MG63 (cell line): ENCODE measurements at regions not wholly inside any gene's neighbourhood (a gene's known extent, or its start where the extent isn't known, plus 50 kb on each side); places are given as distances from the start of the nearest gene placed in this dataset.

Source experiments
- DNase-seq: peaks from one replicate; pipeline ENCODE4 v3.0.0-alpha.2; 2020
- H3K27me3 ChIP-seq: fragments of 250-450 bp; sonication (Bioruptor Pico); 2 replicates; pipeline ENCODE4 v1.5.1; 2020; ENCODE audit warnings: mild to moderate bottlenecking, moderate library complexity
- H3K36me3 ChIP-seq: fragments of 250-450 bp; sonication (Bioruptor Pico); 2 replicates; pipeline ENCODE4 v1.5.1; 2020; ENCODE audit warnings: mild to moderate bottlenecking, moderate library complexity
- H3K4me3 ChIP-seq: fragments of 250-450 bp; sonication (Bioruptor Pico); 2 replicates; pipeline ENCODE4 v1.5.1; 2020; ENCODE audit warnings: mild to moderate bottlenecking, moderate library complexity
- H3K9me3 ChIP-seq: fragments of 250-450 bp; sonication (Bioruptor Pico); 2 replicates; pipeline ENCODE4 v1.5.1; 2020; ENCODE audit warnings: mild to moderate bottlenecking, moderate library complexity

DNA sequence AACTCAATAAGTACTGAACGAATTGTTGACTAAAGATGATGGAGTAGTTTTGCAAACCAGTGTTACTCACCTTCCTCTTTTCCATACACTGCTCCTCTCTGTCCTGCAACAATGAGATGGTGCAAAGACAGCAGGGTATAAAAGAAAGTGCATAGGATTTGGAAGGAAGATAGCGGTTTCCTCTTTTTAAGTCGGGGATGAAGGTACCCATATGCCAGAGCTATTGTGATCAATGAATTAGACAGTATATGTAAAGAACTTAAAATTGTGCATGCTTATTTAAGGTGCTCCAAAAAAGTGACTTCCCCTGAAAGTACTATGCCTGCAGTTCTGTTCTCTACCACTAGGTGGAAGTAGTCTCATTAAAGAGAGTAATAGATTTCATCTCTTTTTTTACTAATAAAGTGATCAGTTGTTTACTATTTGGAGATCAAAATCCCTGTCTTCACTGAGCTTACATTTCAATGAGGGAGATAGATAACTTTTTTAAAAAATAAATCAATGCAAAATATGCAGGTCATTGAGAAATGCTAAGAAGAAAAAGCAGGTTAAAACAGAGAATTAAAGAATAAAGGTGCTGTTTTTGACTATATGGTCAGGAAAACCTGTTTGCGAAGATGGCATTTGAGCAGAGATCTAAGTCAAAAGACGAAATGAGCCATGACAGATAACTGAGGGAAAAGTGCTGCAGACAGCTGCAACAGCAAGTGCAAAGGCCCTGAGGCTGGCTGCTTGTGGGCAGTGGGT, 339.7 kb upstream of the SLC14A2 start:
- Histone ChIP-seq H3K27me3 (no peaks in the 10 kb centered on the region), H3K9me3 (no peaks in the 10 kb centered on the region), H3K4me3 (no peak overlapping the region), H3K36me3 (no peaks in the 10 kb centered on the region)
- no peak for DNase-seq

DNA sequence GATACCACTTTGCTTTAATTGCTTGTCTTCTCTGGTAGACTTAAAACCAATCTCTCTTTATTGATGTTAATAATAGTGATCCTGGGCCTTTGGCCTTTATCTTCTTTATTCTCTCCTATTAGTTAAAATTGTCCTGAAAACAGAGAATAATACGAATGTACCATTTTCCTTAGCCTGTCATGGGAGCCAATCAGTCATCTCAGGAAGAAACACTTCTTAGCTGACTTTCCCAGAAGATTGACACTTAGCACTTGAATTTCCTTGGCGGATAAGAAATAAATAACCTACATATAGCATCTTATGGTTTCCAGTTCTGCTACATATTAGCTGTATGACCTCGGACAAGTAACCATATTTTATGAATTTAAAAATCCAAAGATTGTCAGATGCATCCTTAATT, 338.4 kb upstream of the SLC14A2 start:
- Histone ChIP-seq H3K36me3 (no peaks in the 10 kb centered on the region), H3K9me3 (no peaks in the 10 kb centered on the region), H3K27me3 (no peaks in the 10 kb centered on the region), H3K4me3 (no peak overlapping the region)
- no peak for DNase-seq

DNA sequence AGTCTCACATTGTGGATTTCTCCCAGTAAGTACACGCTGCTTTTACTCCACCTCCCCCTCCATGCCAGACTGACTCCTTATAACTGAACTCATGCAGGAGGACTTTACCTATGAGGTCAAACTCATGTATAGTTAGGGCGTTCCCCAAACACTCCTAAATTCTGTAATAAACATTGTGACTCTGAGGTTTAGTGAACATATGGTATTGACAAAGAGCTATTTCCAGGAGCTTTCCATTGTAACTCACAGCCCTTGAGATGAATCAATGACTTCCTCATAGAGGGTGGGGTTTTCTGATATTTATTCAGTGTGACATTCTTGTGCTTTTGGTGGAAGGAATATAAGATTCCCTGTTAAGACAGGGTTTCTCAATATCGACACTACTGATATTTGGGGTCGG, 337.4 kb upstream of the SLC14A2 start:
- Histone ChIP-seq H3K36me3 (no peaks in the 10 kb centered on the region), H3K4me3 (no peak overlapping the region), H3K27me3 (no peaks in the 10 kb centered on the region), H3K9me3 (no peaks in the 10 kb centered on the region)
- no peak for DNase-seq

DNA sequence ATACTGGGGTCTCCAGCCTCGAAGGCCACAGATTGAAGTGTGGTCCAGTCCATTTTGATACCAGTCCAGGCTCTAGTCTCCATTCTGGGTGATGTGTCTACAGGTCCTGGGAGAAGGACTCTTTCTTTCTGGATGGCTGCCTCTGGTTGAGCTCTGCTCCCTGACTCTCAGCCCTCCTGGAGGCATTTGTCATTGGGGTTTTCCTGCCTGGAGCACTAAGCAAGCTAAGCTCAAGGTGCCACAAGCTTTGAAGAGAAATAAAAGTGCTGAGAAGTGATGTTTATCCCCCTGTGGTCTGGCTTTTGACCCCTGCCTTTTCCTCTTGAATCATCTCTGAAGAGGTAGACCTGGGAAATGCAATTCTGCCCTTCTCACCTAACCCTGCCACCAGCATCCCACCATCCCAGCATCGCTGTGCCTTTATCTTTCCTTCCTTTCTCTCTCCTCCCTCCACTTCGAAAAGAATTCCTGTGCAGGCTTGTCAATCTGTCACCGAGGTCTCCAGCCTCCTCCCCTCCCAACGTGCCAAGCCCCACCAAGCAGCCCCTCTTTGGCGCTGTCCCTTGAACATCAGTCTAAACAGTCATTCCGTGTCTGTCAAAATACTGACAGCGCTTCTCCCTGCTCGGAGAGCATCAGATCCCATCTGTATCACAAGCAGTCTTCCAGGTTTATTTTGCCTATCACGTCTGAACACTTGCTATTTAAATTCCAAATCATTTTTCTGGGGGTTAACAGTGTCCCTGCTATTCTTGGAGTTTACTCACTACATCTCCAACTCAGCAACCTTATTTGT, 334.6 kb upstream of the SLC14A2 start:
- H3K27me3 ChIP-seq: no peaks in the 10 kb centered on the region

DNA sequence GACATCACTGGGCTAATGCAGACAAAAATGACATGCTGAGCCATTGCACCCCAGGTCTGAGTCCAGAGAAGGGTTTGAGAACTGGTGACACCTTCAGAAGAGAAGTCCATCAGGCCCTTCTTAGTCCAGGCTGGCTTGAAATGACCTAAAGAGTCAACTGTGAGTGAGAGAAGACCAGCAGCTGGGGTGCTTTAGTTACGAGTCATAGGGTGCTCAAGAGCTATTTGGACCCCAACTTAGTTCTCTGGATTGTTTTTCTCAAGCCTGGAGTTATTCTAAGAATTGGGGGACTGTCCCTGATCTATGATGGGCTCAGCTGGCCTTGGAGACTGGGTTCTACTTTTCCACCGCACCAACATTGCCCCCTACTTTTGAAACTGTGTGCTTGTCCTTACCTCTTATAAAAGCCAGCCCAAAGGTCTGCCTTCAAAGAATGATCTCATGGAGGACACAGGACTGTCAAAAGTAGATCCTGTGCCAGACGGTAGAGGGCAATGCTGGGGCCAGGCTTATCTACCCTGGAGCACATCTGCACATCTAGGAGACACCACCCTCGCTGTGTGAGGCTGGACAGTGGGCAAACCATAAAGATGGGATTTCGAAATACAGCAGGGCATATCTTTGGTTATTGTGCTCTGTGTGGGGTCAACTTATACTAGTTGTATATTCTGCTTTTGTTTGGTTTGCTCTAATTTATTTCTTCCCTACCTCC, 333.0 kb upstream of the SLC14A2 start:
- Histone ChIP-seq H3K4me3 (no peak overlapping the region), H3K36me3 (no peaks in the 10 kb centered on the region)
- no peak for DNase-seq

More for the DNA sequence above, 334.6 kb upstream of the SLC14A2 start:
- DNase-seq: no peak
- H3K4me3 ChIP-seq: no peak overlapping the region
- no peaks in the 10 kb centered on the region for H3K36me3 ChIP-seq
- H3K9me3 ChIP-seq: no peaks in the 10 kb centered on the region

DNA sequence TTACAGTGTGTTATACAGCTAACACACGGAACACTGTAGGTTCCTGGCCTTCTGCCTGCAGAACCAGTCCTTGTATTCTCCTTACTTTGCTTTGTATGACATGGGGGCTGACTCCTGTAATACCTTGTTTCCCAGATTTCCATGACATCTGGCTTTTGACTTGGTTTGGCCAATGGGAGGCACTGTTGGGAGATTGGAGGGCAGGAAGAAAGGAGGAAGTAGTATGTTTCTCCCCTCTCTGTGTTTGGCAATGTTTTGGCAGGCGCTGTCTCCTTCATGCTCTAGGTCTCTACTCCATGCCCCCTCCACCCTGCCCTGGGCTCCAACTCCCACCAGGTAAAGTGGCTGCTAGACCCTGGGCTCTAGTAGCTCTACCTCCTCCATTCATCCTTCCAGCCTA, 331.1 kb upstream of the SLC14A2 start:
- no peaks in the 10 kb centered on the region for H3K36me3 ChIP-seq
- H3K9me3 ChIP-seq: no peaks in the 10 kb centered on the region
- no peak for DNase-seq
- H3K27me3 ChIP-seq: no peaks in the 10 kb centered on the region
- no peak overlapping the region for H3K4me3 ChIP-seq

More for the DNA sequence above, 333.0 kb upstream of the SLC14A2 start:
- H3K27me3 ChIP-seq: no peaks in the 10 kb centered on the region
- H3K9me3 ChIP-seq: no peaks in the 10 kb centered on the region

DNA sequence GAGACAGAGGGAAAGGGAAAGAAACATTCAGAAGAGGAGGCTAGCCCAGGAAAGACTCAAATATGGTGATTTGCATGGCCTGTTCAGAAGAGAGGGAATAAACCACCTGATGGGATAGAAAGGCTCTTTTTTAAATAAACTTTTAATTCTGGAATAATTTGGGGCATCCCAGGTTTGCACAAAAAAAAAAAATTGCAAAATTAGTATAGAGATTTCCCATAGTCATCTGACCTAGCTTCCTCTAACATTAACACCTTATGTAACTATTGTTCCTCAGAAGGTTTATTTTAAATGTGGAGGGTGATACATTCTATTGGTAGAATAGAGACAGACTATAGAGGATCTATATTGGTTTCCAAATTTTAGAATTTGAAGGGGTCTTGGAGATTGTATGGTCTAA, 330.4 kb upstream of the SLC14A2 start:
- no peaks in the 10 kb centered on the region for H3K27me3 ChIP-seq
- DNase-seq: no peak
- no peaks in the 10 kb centered on the region for H3K36me3 ChIP-seq
- no peaks in the 10 kb centered on the region for H3K9me3 ChIP-seq
- no peak overlapping the region for H3K4me3 ChIP-seq

DNA sequence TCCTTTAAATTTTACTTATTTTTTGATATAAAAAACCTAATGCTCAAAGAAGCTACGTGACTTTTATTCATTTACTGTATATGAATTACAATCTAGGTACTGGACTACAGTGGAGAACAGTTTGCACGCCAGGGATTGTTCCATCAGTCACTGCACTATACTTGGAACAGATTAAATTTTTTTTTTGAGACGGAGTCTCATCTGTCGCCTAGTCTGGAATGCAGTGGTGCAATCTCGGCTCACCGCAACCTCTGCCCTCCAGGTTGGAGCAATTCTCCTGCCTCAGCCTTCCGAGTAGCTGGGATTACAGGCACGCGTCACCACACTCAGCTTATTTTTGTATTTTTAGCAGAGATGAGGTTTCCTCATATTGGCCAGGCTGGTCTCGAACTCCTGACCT, 330.0 kb upstream of the SLC14A2 start:
- no peaks in the 10 kb centered on the region for H3K27me3 ChIP-seq
- H3K4me3 ChIP-seq: no peak overlapping the region
- H3K9me3 ChIP-seq: no peaks in the 10 kb centered on the region
- H3K36me3 ChIP-seq: no peaks in the 10 kb centered on the region
- no peak for DNase-seq

DNA sequence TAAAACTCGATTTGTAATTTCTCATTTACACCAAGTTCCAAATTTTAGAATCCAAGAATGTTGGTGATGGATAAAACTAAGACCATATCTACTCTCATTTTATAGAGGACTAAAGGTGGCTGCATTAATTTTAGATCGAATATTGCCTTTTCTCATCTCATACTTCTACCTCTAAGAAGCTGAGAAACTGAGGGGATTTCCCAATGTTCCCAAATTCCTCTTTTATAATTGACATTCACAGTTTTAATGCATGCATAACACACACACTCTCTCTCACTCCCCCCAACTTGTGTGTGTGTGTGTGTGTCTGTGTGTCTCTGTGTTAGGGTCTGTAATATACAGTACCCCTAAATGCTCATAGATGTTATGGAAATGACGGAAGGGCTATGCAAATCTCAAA, 328.8 kb upstream of the SLC14A2 start:
- Histone ChIP-seq H3K9me3 (no peaks in the 10 kb centered on the region), H3K36me3 (no peaks in the 10 kb centered on the region), H3K4me3 (no peak overlapping the region), H3K27me3 (no peaks in the 10 kb centered on the region)
- DNase-seq: no peak

DNA sequence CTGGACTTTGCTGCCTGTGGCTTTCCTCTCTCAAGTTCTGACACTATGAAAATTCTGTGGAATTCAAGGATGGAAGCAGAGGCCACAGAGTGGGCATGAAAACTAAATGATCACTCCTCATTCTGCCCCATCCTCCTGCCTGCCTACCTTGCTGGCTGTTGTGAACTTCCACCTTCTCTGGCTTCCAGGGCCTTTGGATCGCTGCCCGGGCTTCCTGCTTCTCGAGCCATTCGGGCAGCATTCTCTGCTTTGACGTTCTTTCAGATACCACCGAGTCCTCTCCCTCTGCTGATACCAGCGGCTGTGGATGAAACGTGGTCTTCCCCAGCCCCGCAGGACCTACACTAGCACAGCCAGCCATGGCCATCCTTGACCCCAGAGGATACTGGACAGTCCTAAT, 327.7 kb upstream of the SLC14A2 start:
- H3K9me3 ChIP-seq: no peaks in the 10 kb centered on the region
- no peak overlapping the region for H3K4me3 ChIP-seq
- DNase-seq: no peak
- H3K36me3 ChIP-seq: no peaks in the 10 kb centered on the region
- H3K27me3 ChIP-seq: no peaks in the 10 kb centered on the region

DNA sequence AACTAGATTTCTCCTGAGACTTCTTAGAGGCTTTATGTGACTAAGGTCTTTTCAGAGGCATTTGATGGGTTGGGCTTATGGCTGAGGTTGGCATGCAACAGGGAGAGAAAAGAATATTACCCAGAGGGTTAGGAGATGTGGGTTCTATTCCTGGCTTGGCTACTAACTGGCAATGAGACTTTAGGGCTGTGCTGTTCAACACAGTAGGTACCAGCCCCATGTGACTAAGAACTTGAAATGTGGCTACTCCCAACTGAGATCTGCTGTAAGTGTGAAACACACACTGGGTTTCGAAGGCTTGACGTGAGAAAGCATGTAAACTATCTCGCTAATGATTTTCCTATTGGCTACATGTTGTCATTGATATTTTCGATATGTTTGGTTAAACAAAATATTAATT, 324.9 kb upstream of the SLC14A2 start:
- H3K4me3 ChIP-seq: no peak overlapping the region
- no peaks in the 10 kb centered on the region for H3K36me3 ChIP-seq
- no peaks in the 10 kb centered on the region for H3K27me3 ChIP-seq
- H3K9me3 ChIP-seq: no peaks in the 10 kb centered on the region
- no peak for DNase-seq

DNA sequence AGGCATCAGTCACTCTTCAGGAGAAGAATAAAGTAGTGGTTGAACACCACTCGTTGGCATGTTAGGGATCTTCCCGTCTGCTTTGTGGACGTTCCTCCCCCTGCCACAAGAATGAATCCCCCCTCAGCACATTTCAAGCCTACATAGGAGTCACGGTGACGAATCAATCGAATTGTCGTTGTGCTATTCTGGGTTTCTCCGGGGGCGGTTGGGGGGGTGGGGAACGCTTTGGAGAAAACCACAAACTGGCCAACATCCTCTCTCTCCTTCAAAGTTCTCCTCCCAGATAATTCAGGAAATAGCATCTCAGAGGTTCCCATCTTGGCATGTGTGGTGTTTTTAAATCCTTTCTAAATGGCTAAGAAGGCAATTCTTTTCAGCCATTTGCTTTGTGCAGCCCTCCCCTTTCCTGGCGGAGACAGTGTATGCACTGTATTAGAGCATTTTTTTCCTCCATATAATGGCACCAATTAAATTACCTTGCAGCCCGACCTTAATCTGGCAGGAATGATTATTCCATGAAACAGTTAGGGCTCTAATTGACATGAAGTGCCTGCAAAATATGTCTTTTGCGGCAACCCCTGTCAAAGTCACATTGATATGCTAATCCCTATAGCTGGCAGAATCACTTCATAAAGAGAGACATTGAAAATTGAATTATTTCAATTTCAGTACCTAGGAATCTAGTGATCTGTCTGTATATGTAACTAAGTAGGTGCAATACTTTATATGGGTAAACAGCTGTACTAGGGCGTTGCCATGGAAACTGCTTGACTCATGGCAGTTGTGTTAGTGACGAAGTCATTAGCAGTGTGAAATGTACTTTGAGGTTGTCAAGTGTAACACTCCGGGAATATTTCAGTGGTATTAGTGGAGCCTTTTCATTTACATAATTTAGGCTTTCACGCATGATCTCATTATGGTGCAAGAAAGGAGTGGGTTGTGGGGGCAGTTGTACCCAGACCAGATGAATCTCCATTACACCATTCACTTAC, 323.4 kb upstream of the SLC14A2 start:
- no peak for DNase-seq
- Histone ChIP-seq H3K9me3 (no peaks in the 10 kb centered on the region), H3K36me3 (no peaks in the 10 kb centered on the region), H3K4me3 (no peak overlapping the region), H3K27me3 (no peaks in the 10 kb centered on the region)

DNA sequence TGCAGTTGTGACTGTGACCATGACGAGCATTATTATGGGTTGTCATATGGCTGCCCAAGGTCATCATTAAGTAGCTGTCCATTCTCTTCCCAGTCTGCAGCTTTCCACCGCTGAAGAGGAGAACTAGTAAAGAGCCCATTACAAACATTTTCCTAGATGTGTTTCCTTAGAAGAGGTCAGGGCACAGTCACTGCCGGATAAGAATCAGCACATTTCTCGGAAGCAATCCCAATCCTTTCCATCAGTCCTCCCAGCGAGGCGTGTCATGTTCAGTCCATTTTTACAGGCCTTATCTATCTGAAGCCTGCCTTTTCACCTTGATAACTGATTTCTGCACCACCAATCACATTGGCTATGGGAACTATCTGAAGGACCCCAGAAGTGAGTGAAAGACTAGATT, 319.9 kb upstream of the SLC14A2 start:
- DNase-seq: no peak
- no peak overlapping the region for H3K4me3 ChIP-seq
- H3K9me3 ChIP-seq: no peaks in the 10 kb centered on the region
- H3K36me3 ChIP-seq: no peaks in the 10 kb centered on the region
- no peaks in the 10 kb centered on the region for H3K27me3 ChIP-seq

DNA sequence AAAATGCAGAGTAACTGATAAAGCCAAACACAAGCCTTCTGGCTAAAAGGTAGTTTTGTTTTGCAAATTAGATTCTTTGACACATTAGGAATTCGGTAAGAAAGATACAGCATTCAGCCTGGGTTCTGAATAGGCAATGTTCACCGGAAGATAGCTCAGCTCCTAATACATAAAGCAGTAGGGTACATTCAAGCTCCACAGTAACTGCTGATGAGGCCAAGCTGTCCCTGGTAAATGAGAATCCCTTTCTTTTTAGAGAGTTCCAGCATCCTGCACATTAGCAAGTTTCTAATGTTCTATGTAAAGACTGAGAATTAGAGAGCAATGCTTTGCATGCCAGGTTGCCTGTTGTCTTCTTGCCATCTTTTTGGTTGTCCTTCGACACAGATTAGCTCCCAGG, 316.3 kb upstream of the SLC14A2 start:
- Histone ChIP-seq H3K36me3 (no peaks in the 10 kb centered on the region), H3K9me3 (no peaks in the 10 kb centered on the region), H3K4me3 (no peak overlapping the region), H3K27me3 (no peaks in the 10 kb centered on the region)
- DNase-seq: no peak

DNA sequence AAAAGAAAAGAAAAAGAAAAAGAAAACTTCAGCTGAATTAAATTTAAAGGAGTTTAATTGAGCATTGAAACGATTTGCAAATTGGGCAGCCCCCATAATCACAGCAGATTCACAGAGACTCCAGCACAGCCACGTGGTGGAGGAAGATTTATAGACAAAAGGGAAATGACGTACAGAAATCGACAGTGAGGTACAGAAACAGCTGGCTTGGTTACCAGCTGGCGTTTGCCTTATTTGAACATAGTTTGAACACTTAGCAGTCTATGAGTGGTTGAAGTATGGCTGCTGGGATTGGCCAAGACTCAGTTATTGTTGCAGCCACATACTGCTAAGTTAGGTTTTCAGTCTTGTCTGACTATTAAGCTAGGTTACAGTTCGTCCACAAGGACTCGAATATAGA, 312.2 kb upstream of the SLC14A2 start:
- DNase-seq: no peak
- no peaks in the 10 kb centered on the region for H3K27me3 ChIP-seq
- H3K9me3 ChIP-seq: no peaks in the 10 kb centered on the region
- no peak overlapping the region for H3K4me3 ChIP-seq
- H3K36me3 ChIP-seq: no peaks in the 10 kb centered on the region

DNA sequence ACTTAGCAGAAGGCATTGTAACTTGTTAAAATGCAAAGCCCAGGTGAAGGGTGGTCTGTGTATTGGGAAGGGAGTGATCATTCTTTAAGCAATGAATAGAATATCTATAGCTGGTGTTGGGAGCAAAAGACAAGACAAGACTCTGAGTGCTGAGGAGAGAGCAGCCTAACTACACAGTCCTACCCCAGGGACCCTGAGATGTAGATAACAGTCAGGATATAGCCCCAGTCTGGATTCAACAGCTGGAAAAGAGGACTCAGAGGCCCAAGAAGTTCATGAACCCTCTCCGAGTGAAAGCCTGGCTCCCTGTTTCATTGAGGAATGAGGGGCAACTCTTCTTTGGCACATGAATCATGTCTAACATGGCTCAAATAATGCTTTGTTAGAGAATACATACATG, 310.7 kb upstream of the SLC14A2 start:
- no peak overlapping the region for H3K4me3 ChIP-seq
- H3K9me3 ChIP-seq: no peaks in the 10 kb centered on the region
- no peaks in the 10 kb centered on the region for H3K36me3 ChIP-seq
- no peaks in the 10 kb centered on the region; the same call in 1 of the 2 replicates for H3K27me3 ChIP-seq
- DNase-seq: no peak
